GM19455 (cell line): ENCODE measurements at regions not wholly inside any gene's neighbourhood (a gene's known extent, or its start where the extent isn't known, plus 50 kb on each side); places are given as distances from the start of the nearest gene placed in this dataset.
"Not testable (repeated sequence)": the region's sequence is repeated elsewhere in the genome, so short reads cannot be mapped to it uniquely, and the experiment has no call there.

Experiments
- ATAC-seq: cut with Tn5 transposase; IDR thresholded peaks from one replicate; pipeline ENCODE4 v1.9.1; 2021; ENCODE audit not compliant: unreplicated experiment

DNA sequence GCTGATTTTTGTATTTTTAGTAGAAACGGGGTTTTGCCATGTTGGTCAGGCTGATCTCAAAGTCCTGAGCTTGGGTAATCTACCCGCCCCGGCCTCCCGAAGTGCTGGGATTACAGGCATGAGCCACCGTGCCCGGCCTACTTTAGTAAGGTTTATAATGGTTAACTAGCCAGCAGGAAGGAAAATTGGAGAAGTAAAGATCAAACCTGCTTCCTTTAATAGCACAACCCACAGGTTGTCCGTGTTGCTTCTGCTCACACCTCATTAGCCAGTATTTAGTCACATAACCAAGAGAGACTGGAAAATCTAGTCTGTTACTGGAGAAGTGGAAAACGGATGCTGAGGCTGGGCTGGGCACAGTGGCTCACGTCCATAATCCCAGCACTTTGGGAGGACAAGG is 51.9 kb upstream of the TBL1XR1 start:
- ATAC-seq = no peak

DNA sequence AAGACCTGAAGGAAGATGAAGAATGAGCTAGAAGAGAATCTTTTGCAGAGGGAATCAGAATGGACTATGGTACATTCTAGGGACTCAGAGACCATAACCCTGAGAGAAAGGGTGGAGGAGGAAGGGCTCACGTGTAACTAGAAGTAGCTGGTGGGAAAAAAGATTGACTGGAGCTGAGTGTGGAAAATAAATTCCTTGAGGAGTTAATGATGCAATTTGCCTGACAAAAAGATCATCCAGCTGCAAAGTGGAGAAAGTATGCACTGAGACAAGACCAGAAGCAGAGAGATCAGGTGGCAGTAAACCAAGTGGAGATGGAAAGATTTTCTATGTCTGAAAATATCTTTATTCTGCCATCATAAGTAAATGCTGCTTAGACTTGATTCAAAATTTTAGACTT is 52.9 kb upstream of the TBL1XR1 start:
- no peak for ATAC-seq

DNA sequence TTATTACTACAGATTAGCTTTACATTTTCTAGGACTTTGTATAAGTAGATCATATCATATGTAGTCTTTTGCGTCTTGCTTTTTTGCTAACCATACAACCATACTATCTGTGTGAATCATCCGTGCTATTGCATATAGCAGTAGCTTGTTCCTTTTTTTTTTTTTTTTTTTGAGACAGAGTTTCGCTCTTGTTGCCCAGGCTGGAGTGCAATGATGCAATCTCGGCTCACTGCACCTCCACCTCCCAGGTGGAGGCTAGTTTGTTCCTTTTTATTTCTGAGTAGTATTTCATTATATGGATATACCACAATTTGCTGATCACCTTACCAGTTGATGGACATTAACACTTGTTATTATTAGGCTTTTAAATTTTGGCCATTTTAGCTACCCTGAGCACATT is 54.5 kb upstream of the TBL1XR1 start:
- ATAC-seq = no peak

DNA sequence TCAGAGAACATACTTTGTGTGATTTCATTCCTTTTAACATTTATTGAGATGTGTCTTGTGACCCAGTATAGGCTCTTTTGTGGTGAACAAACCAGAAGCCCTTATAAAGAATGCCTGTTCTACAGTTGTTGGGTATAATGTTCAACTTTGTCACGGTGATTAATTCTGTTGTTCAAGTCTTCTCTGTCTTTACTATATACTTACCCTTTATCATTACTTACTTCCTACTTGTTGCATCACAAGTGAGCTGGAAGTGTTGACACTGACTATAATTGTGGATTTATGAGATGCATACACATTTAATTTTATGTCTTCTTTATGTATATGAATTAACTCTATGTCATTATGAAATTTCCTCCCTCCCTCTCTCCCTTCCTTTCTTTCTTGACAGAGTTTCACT is 59.7 kb upstream of the TBL1XR1 start:
- no peak for ATAC-seq

DNA sequence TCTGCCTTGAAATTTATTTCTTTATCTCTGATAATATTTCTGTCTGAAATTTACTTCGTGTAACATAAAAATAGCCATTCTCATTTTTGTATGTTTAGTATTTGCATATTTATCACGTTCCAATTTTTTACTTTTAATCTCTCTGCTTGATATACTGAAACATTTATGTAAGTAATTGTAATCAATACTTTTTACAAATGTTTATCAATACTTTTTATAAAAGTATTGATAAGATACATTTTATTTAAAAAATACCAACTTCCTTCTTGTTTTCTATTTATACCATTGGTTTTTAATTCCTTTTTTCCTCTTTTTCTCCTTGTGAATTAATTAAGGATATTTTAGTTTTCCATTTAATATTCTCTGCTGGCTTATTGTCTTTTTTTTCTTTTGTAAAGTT is 60.3 kb upstream of the TBL1XR1 start:
- no peak for ATAC-seq

DNA sequence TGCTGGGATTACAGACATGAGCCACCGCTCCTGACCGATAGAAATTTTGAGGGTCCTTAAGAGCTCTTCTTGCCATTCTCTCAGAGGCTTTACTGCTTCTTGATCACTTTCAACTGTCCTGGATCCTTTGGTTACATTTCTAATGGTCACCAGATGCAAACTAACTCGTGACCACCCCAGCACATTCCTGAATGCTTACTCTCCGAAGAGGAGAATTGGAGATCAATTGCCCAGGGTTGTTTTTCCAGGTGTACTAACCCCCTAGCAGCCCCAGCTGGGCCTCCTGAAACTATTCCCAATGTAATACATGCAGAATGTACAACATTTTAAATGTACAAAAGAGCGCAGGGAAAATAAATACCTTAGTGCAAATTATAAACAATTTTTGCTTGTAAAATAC is 65.1 kb upstream of the TBL1XR1 start:
- no peak for ATAC-seq

DNA sequence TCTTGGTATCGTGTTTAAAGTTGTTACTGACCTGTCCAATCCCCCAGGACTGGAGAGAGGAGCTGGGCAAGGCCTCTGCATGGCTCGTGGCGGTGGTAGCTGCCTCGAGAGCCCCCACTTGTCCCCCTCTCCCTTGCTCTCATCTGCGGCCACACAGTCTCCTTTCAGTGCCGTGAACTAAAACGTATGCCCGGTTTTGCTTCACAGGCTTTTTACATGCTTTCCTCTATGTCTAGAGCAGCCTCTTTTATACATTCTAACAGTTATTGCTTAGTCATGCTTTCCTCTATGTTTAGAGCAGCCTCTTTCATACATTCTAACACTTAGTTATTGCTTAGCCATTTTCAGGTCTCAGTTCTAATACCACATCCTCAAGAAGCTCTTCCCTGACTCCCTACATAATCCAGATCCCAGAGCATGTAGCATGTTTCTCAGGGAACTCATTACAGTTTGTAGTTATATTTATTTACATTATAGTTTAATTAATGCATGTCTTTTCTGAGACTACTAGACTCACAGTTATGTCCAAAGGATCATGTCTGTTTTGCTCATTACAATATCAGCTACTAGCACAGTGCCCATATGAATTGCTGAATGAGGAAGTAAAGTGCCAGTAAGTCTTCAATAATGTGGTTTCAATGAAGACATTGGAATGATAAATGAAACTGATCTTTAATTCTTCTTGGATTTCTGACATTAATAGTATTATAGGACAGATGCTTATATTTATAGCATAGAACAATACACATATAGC is 66.5 kb upstream of the TBL1XR1 start:
- no peak for ATAC-seq

DNA sequence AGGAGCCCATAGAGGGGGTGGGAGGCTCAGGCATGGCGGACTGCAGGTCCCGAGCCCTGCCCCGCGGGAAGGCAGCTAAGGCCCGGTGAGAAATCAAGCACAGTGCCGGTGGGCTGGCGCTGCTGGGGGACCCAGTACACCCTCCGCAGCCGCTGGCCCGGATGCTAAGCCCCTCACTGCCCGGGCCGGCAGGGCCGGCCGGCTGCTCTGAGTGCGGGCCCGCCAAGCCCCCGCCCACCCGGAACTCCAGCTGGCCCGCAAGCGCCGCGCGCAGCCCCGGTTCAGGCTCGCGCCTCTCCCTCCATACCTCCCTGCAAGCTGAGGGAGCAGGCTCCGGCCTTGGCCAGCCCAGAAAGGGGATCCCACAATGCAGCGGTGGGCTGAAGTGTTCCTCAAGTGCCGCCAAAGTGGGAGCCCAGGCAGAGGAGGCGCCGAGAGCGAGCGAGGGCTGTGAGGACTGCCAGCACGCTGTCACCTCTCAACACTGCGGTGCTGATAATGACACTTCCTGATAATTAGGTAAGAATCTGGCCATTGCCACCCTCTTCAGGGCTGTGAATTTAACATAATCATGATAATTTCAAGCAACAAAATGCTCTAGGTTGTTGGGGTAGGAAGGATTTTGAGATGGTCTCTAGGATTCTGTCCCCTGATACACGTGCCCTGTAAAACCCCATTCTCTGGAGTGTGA is 74.7 kb upstream of the TBL1XR1 start:
- ATAC-seq = not testable (repeated sequence)

DNA sequence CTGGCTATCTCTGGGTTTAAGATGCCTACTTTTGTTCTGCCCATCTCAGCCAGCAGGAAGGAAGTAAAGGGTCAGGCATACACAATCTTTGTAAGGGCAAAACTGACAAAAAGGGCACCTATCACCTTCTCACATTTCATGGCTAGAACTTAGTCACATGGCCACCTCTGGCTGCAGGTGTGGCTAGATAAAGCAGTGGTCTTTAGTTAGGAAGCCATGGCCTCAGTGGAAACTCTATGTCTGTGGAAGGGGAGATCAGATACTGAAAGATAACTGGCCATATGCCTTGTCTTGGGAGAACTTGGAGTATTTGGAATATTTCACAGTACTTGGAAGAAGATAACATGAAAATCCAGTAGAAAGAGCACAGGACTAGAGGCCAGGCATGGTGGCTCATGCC is 80.7 kb upstream of the TBL1XR1 start:
- no peak for ATAC-seq

DNA sequence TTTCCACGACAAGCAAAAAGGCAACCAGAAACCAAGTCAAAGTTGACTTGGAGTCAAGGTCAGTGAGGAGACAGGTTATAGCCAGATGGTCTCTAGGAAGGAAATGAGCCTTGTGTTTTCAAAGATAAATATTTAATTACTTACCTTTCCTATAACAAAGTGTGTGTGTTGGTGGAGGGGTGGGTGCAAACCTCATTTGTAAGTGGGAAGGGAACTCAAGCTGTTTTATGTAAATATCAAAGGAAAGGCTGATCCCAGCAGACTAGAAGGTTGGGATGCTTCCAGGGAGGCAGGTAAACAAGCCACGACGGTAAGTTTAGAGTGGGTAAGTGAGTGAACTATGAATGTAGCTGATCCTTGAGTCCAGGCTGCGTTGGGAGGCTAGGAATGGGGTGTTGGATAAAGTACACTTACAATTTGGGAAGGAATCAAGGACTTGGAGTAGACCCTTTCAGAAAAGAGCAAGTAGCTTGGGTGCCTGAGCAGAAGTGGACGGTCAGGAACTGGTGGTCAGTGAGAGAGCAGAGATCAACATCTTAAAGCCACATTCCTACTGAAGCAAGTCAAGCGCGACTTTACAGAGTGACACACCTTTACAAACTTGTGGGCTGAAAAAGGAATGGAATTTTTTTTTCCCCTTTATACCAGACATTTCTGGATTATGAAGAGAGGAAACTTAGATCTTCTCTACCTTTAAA is 82.0 kb upstream of the TBL1XR1 start:
- ATAC-seq = no peak

DNA sequence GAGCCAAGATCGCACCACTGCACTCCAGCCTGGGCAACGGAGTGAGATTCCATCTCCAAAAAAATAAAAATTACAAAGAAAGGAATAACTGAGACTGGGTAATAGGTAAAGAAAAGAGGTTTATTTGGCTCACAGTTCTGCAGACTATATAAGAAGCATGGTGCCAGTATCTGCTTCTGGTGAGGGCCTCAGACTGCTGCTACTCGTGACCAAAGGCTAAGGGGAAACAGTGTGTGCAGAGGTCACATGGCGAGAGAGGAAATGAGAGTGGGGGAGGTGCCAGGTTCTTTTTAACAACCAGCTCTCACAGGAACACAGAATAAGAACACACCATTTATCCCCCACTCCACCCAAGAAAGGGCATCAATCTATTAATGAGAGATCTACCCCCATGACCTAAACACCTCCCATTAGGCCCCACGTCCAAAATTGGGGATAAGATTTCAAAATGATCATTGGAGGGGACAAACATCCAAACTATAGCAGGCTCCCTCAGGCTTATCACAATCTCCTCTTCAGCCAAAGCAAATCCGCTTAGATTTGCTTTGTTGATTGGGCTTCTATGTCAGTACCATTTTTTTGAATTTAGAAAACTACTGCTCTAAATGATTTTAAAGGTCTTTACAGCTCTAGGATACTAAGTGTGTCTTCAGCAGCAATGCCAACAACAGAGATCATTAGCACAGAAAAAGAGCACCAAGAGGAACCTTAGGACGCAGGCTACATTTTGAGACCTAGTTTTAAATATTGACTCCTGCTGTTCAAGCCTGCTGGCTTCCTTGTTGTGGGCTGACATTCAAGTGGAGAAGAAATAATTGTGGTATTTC is 84.2 kb upstream of the TBL1XR1 start:
- ATAC-seq = no peak

DNA sequence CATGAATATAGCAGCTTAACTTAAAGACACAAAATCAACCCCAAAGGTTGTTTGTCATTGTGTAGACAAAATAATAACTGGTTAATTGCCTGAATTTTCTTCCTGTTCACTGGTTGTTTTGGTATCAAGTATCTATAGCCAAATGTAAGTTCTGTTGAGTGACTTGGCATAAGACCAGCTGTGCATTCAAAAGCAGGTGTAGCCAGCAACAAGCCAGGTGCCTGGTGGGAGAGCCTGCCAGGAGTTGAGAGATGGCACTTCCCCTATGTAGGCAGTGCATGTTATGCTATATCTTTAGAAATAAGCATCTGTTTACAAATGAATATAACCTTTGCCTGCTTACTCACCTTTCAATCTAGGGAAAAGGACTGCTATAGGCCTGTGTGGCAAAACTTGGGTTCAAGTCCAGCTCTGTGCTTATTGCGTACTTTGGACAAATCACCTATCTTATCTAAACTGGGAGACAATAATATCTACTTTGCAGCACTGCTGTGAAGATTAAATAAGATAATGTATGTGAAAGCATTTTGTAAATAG is 84.9 kb upstream of the TBL1XR1 start:
- no peak for ATAC-seq

DNA sequence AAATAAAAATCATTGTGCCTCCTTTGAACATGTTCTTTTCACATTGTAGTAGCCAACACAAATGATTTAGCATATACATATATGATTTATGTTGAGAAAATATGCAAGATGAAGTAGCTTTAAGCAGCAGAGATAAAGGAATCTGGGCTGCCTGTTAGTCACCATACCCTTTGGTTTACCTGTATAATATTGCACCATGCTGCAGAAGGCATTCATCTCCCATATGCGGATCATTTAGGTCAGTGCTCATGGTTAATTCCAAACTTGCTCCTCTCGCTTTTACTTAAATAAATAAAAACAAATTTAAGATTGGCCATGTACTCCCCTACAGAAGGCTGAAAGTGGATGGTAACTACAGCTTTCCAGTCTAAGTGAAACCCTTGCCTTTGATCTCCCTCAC is 86.7 kb upstream of the TBL1XR1 start:
- no peak for ATAC-seq

DNA sequence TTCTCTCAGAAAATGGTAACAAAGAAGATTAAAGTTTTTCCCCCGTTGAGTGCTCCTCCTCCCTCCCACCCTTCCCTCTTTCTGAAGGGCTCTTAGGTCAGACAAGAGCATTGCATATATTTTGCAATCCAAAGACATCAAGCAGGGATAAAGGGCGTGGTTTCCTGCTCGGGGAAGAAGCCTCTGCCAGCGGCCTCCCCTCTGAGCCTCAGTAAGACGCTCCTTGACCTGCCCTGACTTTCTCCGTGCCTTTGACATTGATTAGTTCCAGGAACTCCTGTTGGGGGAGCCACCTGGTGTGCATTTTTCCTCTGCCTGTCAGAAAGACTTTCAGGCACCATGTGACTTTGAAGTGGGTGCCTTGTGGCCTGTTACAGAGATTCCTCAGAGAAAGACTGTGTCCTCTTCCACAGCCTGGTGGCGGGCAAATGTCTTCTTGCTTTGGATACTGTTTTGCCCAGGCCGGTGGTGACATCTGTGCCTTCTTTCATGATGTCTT is 87.2 kb upstream of the TBL1XR1 start:
- no peak for ATAC-seq

DNA sequence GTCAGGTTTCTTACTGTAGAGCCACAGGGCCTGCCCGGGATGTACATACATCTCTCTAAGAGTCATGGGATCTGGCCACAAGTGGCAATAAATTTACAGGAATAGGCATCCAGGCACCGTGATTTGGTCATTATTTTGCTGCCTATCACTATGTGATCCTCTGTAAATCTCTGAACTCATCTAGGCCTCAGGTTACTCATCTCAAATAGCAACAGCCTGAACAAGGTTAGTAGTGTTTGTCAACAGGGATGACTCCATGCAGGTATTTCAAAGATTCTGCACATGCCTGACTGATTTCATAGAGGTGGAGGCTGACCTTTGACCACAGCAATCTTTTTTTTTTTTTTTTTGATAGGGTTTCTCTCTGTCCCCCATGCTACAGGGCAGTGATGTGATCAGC is 88.8 kb upstream of the TBL1XR1 start:
- ATAC-seq = no peak

DNA sequence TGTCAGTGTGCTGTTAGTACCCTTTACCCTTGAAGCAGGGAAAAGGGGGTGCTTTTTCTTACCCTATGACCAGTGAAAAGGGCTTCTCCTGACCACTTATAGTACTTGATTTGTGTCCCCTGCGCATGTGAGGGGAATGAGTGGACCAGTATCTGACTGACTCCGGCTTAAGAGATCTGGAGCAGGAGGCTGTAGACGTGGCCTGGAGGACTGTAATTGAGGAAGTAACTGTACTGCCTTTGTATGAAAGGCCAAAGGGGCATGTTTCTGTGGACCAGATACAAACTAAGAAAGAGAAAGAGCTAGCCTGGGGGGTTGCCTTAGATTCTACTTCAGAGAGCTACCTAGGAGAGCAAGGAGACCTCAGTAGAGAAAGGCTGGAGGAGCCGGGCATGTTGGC is 89.9 kb upstream of the TBL1XR1 start:
- ATAC-seq = no peak

DNA sequence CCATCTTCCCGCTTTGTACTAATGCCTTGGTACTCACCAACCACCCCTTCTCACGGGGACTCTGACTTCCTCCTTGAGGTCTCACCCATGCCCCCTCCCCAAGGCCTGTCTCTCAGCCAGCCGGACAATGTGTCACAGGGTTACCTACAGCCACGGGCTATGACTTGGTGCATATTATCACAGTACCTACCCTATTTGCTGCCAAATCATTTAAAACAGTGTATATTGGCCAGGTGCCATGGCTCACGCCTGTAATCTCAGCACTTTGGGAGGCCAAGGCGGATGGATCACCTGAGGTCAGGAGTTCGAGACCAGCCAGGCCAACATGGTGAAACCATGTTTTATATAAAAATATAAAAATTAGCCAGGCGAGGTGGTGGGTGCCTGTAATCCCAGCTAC is 93.4 kb upstream of the TBL1XR1 start:
- ATAC-seq = no peak

DNA sequence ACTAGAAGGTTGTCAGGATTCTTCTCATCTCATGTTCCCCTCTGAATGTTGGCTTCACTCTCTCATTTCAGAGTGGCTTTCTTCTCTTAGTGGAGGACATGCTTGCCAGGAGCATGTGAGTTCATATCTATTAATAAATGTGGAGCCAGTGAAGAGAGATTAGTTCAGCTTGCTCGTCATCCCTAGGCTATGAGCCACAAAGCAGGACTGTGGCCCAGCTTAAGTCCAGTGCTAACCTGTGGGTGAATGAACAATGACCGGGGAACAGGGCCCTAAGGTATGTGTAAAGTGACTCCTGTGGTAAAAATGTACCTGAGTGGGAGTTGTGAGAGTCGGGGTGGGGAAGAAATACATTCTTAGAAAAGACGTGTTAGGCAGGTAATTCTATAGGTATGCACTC is 96.9 kb upstream of the TBL1XR1 start:
- no peak for ATAC-seq

DNA sequence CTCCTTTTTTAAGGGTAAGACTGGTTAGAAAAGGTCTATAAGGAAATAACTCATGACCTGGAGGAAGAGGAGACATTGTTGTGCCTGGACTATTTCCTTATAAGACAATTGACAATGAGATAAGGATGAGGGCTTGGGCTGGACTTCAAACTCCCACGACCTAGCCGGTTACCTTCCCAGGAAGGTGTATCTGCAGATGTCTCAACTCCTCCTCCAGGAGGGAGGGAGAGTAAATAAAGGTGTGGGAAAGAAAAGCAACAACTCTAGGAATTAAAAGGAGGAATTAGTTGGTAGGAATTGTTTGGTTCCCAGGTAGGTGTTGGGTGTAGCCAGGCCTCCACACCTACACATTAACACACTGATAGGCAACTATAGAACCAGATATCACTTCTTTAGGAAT is 97.8 kb upstream of the TBL1XR1 start:
- ATAC-seq = no peak

DNA sequence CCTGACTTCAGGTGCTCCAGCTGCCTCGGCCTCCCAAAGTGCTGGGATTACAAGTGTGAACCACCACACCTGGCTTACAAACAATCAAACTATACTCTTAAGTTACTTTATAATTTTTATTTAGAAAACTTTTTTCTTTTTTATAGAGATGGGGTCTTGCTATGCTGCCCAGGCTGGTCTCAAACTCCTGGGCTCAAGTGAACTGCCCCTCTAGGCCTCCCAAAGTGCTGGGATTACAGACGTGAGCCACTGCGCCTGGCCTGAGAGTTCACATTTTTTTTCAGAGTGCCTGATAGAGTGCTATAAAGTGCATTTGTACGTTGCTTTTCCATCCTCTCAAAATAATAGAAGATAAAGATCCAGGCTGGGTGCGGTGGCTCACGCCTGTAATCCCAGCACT is 102.0 kb upstream of the TBL1XR1 start:
- no peak for ATAC-seq
